ENCODE measurements at regions not wholly inside any gene's neighbourhood (a gene's known extent, or its start where the extent isn't known, plus 50 kb on each side); places are given as distances from the start of the nearest gene placed in this dataset.

- Histone ChIP-seq H3K4me1 (no peaks in the 10 kb centered on the region), H3K9me3 (no peaks in the 10 kb centered on the region), H3K27ac (no peak overlapping the region), H3K4me3 (no peak overlapping the region), H3K36me3 (no peaks in the 10 kb centered on the region), H3K27me3 (no peaks in the 10 kb centered on the region)
- intact Hi-C loops (cut with DNase I) = no loop called here
- TF ChIP-seq POLR2AphosphoS5 (IDR thresholded peaks at IDR 0.05; ENCODE audit: insufficient read depth in 1 of 2, low read depth in 1 of 2) = no peak
- no peak for TF ChIP-seq CTCF (IDR thresholded peaks at IDR 0.05)
- TF ChIP-seq POLR2A (IDR thresholded peaks at IDR 0.05) = no peak
- DNase-seq (ENCODE audit: extremely low spot score in 2 of 2) = no peak
Measured at GRCh38 chr16:51630076-51630475, 479.0 kb upstream of the SALL1 start.

GRCh38 chr16:51629576-51629975 is 478.5 kb upstream of the SALL1 start:
- intact Hi-C loops (cut with DNase I) = no loop called here
- H3K27me3 ChIP-seq = no peaks in the 10 kb centered on the region
- no peaks in the 10 kb centered on the region for H3K4me1 ChIP-seq
- no peak overlapping the region for H3K4me3 ChIP-seq
- H3K36me3 ChIP-seq = no peaks in the 10 kb centered on the region
- H3K27ac ChIP-seq = no peak overlapping the region
- no peak for TF ChIP-seq POLR2A (IDR thresholded peaks at IDR 0.05)
- TF ChIP-seq CTCF (IDR thresholded peaks at IDR 0.05) = no peak
- DNase-seq (ENCODE audit: extremely low spot score in 2 of 2) = no peak
- H3K9me3 ChIP-seq = no peaks in the 10 kb centered on the region

DNA sequence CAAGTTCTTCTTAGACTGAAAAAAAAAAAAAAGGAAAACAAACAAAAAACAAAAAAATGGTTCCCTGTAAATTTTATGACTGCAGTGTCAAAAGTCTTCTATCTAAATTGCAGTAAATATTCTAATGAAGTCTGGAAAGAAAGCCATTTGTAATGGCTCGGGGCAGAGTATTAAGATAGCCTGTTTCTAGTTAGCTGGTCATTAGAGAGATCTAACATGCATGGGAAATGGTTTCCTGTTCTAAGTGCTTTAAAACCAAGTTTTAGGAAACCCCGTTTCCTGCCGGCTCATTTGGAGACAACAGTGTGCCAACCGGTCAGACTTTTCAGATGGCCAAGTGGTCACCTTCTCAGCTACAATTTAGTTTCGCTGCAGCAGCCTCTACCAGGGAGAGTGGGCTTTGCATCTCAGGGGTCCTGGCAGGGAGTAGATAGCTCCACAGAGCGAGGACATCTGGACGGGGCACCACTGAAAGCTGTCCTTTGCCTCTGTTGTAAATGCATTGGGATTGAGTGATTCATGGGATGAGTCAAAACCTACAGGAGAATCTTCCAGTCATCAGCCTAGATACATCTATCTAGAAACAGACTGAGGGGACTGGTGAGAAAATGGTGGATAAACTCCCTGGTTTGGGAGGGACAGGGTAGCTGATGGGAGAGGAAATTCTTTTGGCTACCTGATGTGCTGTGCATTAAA is 473.2 kb upstream of the SALL1 start:
- Histone ChIP-seq H3K36me3 (no peaks in the 10 kb centered on the region), H3K27me3 (no peaks in the 10 kb centered on the region), H3K4me3 (no peak overlapping the region), H3K4me1 (no peaks in the 10 kb centered on the region), H3K9me3 (no peaks in the 10 kb centered on the region), H3K27ac (no peak overlapping the region)
- TF ChIP-seq POLR2A (IDR thresholded peaks at IDR 0.05) (no peak), POLR2AphosphoS5 (IDR thresholded peaks at IDR 0.05; ENCODE audit: insufficient read depth in 1 of 2, low read depth in 1 of 2) (no peak), CTCF (IDR thresholded peaks at IDR 0.05) (no peak)
- no peak for DNase-seq (ENCODE audit: extremely low spot score in 2 of 2)
- intact Hi-C loops (cut with DNase I) = no loop called here

- H3K27ac ChIP-seq = no peak overlapping the region
Measured at GRCh38 chr16:51621610-51622009, 470.5 kb upstream of the SALL1 start.

More at GRCh38 chr16:51621610-51622009, 470.5 kb upstream of the SALL1 start:
- no peaks in the 10 kb centered on the region for H3K36me3 ChIP-seq
- no peaks in the 10 kb centered on the region for H3K4me1 ChIP-seq
- no peaks in the 10 kb centered on the region for H3K9me3 ChIP-seq
- intact Hi-C loops (cut with DNase I) = no loop called here
- H3K27me3 ChIP-seq = no peaks in the 10 kb centered on the region
- no peak overlapping the region for H3K4me3 ChIP-seq
- no peak for DNase-seq (ENCODE audit: extremely low spot score in 2 of 2)
- TF ChIP-seq POLR2AphosphoS5 (IDR thresholded peaks at IDR 0.05; ENCODE audit: insufficient read depth in 1 of 2, low read depth in 1 of 2) = no peak
- no peak for TF ChIP-seq CTCF (IDR thresholded peaks at IDR 0.05)
- TF ChIP-seq POLR2A (IDR thresholded peaks at IDR 0.05) = no peak

Measured in vagina (tissue), 2 donors.